ENCODE measurements at regions not wholly inside any gene's neighbourhood (a gene's known extent, or its start where the extent isn't known, plus 50 kb on each side); places are given as distances from the start of the nearest gene placed in this dataset.

GRCh38 chr10:35852721-35853120 lies 210.6 kb upstream of the FZD8 start:
- Histone ChIP-seq H3K23ac (ENCODE audit: insufficient read length) (no peak overlapping the region), H2BK5ac (ENCODE audit: low read depth, low read length) (no peak overlapping the region), H3K4ac (replicated peaks; ENCODE audit: insufficient read length, low read depth, low read length) (no peak overlapping the region), H3K23me2 (ENCODE audit: low read depth, low read length) (no peaks in the 10 kb centered on the region), H3K79me1 (ENCODE audit: low read depth, low read length) (no peaks in the 10 kb centered on the region), H3K9me3 (ENCODE audit: insufficient read depth in 2 of 2, low read depth in 1 of 2, low read length in 1 of 2) (no peaks in the 10 kb centered on the region), H4K20me1 (replicated peaks in 1 of 2; ENCODE audit: control insufficient read depth in 1 of 2, insufficient read depth in 2 of 2, low read length in 2 of 2) (no peaks in the 10 kb centered on the region), H3K14ac (ENCODE audit: insufficient read length) (no peak overlapping the region), H3K79me2 (ENCODE audit: control insufficient read depth in 1 of 2, insufficient read depth in 2 of 2, low read length in 2 of 2) (no peaks in the 10 kb centered on the region), H2BK120ac (replicated peaks; ENCODE audit: low read depth, low read length) (no peak overlapping the region), H2AFZ (ENCODE audit: low read length) (no peak overlapping the region), H3K36me3 (ENCODE audit: control insufficient read depth in 2 of 4, insufficient read depth in 4 of 4, low read length in 3 of 4) (no peaks in the 10 kb centered on the region), H3K4me3 (ENCODE audit: extremely low read depth in 1 of 4, insufficient read depth in 2 of 4, low read depth in 3 of 4, low read length in 4 of 4) (no peak overlapping the region), H3K27ac (ENCODE audit: low read depth, low read length) (no peak overlapping the region), H4K8ac (ENCODE audit: extremely low read depth, insufficient read depth, low read length) (no peak overlapping the region), H3K27me3 (replicated peaks in 1 of 4; ENCODE audit: control insufficient read depth in 3 of 4, extremely low read depth in 1 of 4, insufficient read depth in 3 of 4, low read length in 3 of 4) (no peaks in the 10 kb centered on the region), H3K9ac (replicated peaks in 1 of 4; ENCODE audit: extremely low read depth in 1 of 4, low read depth in 3 of 4, low read length in 3 of 4) (no peak overlapping the region), H4K91ac (replicated peaks; ENCODE audit: insufficient read length, low read length) (no peak overlapping the region), H2AK5ac (ENCODE audit: low read depth, low read length) (no peak overlapping the region), H2BK15ac (ENCODE audit: low read length) (no peak overlapping the region), H3K18ac (ENCODE audit: extremely low read depth, low read length) (no peak overlapping the region), H3K4me1 (replicated peaks in 1 of 4; ENCODE audit: control insufficient read depth in 3 of 4, insufficient read depth in 4 of 4, low read length in 3 of 4) (peaks cover 0 to 11% (median 5%) of the 10 kb centered on the region in 4 experiments; a peak in 3 of 7 replicates), H3K56ac (replicated peaks; ENCODE audit: insufficient read length, low read depth, low read length) (no peak overlapping the region), H2BK12ac (ENCODE audit: low read depth, low read length) (no peak overlapping the region), H3K4me2 (ENCODE audit: insufficient read depth in 1 of 2, low read depth in 2 of 2, low read length in 2 of 2) (no peak overlapping the region), H4K5ac (ENCODE audit: insufficient read length, low read depth, low read length) (no peak overlapping the region), H2BK20ac (ENCODE audit: low read length) (no peak overlapping the region)
- 91% methylated on average over 2 of the region's 2 CpGs; no CpG with 5 or more reads in 1 of the 2 experiments for WGBS, 2 experiments (ENCODE audit: extremely low coverage in 1 of 2, insufficient coverage in 1 of 2, insufficient read length in 1 of 2, insufficient replicate concordance in 2 of 2, low coverage in 1 of 2, low lambda C conversion rate in 2 of 2, missing lambda C conversion rate in 1 of 2)
- TF ChIP-seq TBP (IDR thresholded peaks at IDR 0.05; ENCODE audit: low read depth, low read length) = no peak
- no peak for TF ChIP-seq CREB1 (IDR thresholded peaks at IDR 0.05)
- TF ChIP-seq POU5F1 (IDR thresholded peaks at IDR 0.05; ENCODE audit: low read depth, low read length) = no peak
- no peak for TF ChIP-seq KDM4A (IDR thresholded peaks at IDR 0.05; ENCODE audit: low read depth, low read length, severe bottlenecking)
- no peak for TF ChIP-seq CTCF (IDR thresholded peaks at IDR 0.05; ENCODE audit: control extremely low read depth in 1 of 3, insufficient read depth in 1 of 3, low read depth in 1 of 3, low read length in 3 of 3)
- no peak for TF ChIP-seq ZNF274 (IDR thresholded peaks at IDR 0.05; ENCODE audit: borderline replicate concordance, extremely low read depth, low read length)
- TF ChIP-seq CTBP2 (IDR thresholded peaks at IDR 0.05; ENCODE audit: borderline replicate concordance, insufficient read depth, insufficient read length, low read length) = no peak
- no peak for TF ChIP-seq FOSL1 (IDR thresholded peaks at IDR 0.05; ENCODE audit: insufficient read depth, low read depth, low read length)
- ChIA-PET CTCF (ENCODE audit: partially characterized antibody) (interaction anchor here (0.6 kb wide), 1 partner anchor 205 kb away, joined by 3 read pairs; no protein-coding TSS in a partner anchor), POLR2A (ENCODE audit: partially characterized antibody) (no interaction called here)
- DNase-seq (ENCODE audit: low read depth in 1 of 2, low spot score in 2 of 2) (no peak), FAIRE-seq (no peak)
